Astrocyte of the hippocampus (primary cell): ENCODE measurements at regions not wholly inside any gene's neighbourhood (a gene's known extent, or its start where the extent isn't known, plus 50 kb on each side); places are given as distances from the start of the nearest gene placed in this dataset.
A peak's percentile ranks its signal among the peaks of the same experiment; 100 is the strongest.

ENCODE experiments used
- DNase-seq: peaks from one replicate; pipeline ENCODE4 v3.0.0; 2011; ENCODE audit warnings: low read depth, low spot score

GRCh38 chr2:34115076-34115475 lies 516.0 kb upstream of the FAM98A start:
- DNase-seq: no peak

GRCh38 chr2:34112161-34112560 lies 513.1 kb upstream of the FAM98A start:
- no peak for DNase-seq

GRCh38 chr2:34110392-34110791 lies 511.3 kb upstream of the FAM98A start:
- DNase-seq: no peak

- no peak for DNase-seq
Measured at GRCh38 chr2:34107811-34108210, 508.7 kb upstream of the FAM98A start.

- DNase-seq: peak; percentile 68
Measured at GRCh38 chr2:34105006-34105767, 506.1 kb upstream of the FAM98A start.

- peak; percentile 62 for DNase-seq
Measured at GRCh38 chr2:34104601-34105000, 505.5 kb upstream of the FAM98A start.

- no peak for DNase-seq
Measured at GRCh38 chr2:34103437-34103836, 504.3 kb upstream of the FAM98A start.

- DNase-seq: peak; percentile 50
Measured at GRCh38 chr2:34102339-34102738, 503.2 kb upstream of the FAM98A start.

- no peak for DNase-seq
Measured at GRCh38 chr2:34099377-34099776, 500.3 kb upstream of the FAM98A start.

GRCh38 chr2:34098256-34098655 lies 499.2 kb upstream of the FAM98A start:
- no peak for DNase-seq

- DNase-seq: peak; percentile 82
Measured at GRCh38 chr2:34096562-34097171, 497.6 kb upstream of the FAM98A start.

- no peak for DNase-seq
Measured at GRCh38 chr2:34093790-34094189, 494.7 kb upstream of the FAM98A start.

GRCh38 chr2:34070196-34070595 lies 471.1 kb upstream of the FAM98A start:
- DNase-seq: no peak

- DNase-seq: no peak
Measured at GRCh38 chr2:34069604-34070003, 470.5 kb upstream of the FAM98A start.

GRCh38 chr2:34050413-34050812 lies 451.3 kb upstream of the FAM98A start:
- no peak for DNase-seq

GRCh38 chr2:34045101-34045655 lies 446.1 kb upstream of the FAM98A start:
- no peak for DNase-seq

GRCh38 chr2:34037886-34038285 lies 438.8 kb upstream of the FAM98A start:
- no peak for DNase-seq

- DNase-seq: no peak
Measured at GRCh38 chr2:34037157-34037556, 438.1 kb upstream of the FAM98A start.

GRCh38 chr2:34031097-34031496 lies 432.0 kb upstream of the FAM98A start:
- peak; percentile 42 for DNase-seq

GRCh38 chr2:34030273-34030672 lies 431.2 kb upstream of the FAM98A start:
- no peak for DNase-seq

GRCh38 chr2:34029073-34029472 lies 430.0 kb upstream of the FAM98A start:
- DNase-seq: no peak

GRCh38 chr2:34025196-34025595 lies 426.1 kb upstream of the FAM98A start:
- no peak for DNase-seq

GRCh38 chr2:34012715-34013302 lies 413.7 kb upstream of the FAM98A start:
- peak; percentile 78 for DNase-seq
